ENCODE measurements at regions not wholly inside any gene's neighbourhood (a gene's known extent, or its start where the extent isn't known, plus 50 kb on each side); places are given as distances from the start of the nearest gene placed in this dataset.
"Not testable (repeated sequence)": the region's sequence is repeated elsewhere in the genome, so short reads cannot be mapped to it uniquely, and the experiment has no call there.

DNA sequence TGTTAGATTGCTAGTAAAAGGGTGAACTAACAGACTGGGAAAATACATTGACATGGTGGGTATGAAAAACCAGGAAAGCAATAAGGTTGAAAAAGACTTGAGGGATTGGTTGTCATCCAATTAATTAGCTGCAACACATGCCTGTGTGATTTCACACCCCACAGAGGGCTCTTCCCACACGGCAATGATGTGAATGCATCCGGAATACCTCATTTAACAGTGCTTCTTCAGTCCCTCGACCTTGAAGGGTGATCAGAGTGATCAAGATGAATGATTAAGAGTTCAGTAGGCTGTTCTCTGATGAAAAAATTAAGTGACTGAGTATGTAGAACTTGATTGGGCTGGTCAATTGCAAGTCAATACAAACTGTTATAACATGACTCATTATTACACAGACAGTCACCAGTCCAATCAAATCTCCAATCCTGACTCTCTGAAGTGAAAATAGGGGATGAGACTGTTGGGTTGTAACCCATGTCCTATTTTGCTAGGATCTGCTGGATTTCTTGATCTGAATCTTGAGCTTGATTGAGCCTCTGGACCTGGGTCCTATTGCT, 924.9 kb upstream of the FAM98A start:
- ATAC-seq: no peak
- no peaks in the 10 kb centered on the region for H3K36me3 ChIP-seq
- TF ChIP-seq, protein P1, sequence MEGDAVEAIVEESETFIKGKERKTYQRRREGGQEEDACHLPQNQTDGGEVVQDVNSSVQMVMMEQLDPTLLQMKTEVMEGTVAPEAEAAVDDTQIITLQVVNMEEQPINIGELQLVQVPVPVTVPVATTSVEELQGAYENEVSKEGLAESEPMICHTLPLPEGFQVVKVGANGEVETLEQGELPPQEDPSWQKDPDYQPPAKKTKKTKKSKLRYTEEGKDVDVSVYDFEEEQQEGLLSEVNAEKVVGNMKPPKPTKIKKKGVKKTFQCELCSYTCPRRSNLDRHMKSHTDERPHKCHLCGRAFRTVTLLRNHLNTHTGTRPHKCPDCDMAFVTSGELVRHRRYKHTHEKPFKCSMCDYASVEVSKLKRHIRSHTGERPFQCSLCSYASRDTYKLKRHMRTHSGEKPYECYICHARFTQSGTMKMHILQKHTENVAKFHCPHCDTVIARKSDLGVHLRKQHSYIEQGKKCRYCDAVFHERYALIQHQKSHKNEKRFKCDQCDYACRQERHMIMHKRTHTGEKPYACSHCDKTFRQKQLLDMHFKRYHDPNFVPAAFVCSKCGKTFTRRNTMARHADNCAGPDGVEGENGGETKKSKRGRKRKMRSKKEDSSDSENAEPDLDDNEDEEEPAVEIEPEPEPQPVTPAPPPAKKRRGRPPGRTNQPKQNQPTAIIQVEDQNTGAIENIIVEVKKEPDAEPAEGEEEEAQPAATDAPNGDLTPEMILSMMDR (IDR thresholded peaks at IDR 0.05): no peak

DNA sequence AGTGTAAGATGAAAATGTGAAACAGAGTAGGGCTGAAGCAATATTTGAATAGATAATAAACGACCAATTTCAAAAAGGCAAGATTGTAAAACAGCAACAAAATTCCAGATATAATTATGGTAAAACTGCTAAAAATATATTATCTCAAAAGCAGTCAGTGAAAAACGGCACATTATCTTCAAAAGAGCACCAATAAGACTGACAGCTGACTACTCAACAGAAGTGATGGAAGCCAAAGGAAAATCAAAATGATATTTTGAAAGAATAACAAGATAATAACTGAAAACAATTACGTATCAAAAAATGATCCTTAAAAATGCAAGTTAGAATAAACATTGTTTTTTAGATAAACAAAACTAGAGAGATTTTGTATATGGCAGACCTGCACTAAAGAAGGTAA, 920.6 kb upstream of the FAM98A start:
- Histone ChIP-seq H3K4me3 (no peak overlapping the region), H3K27me3 (no peaks in the 10 kb centered on the region), H3K4me1 (no peaks in the 10 kb centered on the region), H3K9me3 (peaks cover 0 to 46% (median 12%) of the 10 kb centered on the region in 11 donors), H3K27ac (no peak overlapping the region), H3K36me3 (no peaks in the 10 kb centered on the region)
- ATAC-seq (no peak), DNase-seq (no peak)
- TF ChIP-seq, protein P1 (IDR thresholded peaks at IDR 0.05): no peak
- intact Hi-C loops (cut with DNase I): no loop called here
- WGBS, 2 donors: 73% methylated on average over 3 of the region's 3 CpGs

More for the DNA sequence above, 924.9 kb upstream of the FAM98A start:
- no peak overlapping the region for H3K4me3 ChIP-seq
- no peaks in the 10 kb centered on the region for H3K4me1 ChIP-seq
- intact Hi-C loops (cut with DNase I): loop anchor here in 1 of 10 donors (2.0 kb wide), 1 partner anchor 17 kb away; no protein-coding TSS in a partner anchor
- no peaks in the 10 kb centered on the region for H3K27me3 ChIP-seq
- DNase-seq: no peak
- 55 to 66% methylated on average over 3 of the region's 3 CpGs for WGBS, 2 donors
- H3K27ac ChIP-seq: no peak overlapping the region
- H3K9me3 ChIP-seq: peaks cover 0 to 20% (median 9%) of the 10 kb centered on the region in 11 donors

DNA sequence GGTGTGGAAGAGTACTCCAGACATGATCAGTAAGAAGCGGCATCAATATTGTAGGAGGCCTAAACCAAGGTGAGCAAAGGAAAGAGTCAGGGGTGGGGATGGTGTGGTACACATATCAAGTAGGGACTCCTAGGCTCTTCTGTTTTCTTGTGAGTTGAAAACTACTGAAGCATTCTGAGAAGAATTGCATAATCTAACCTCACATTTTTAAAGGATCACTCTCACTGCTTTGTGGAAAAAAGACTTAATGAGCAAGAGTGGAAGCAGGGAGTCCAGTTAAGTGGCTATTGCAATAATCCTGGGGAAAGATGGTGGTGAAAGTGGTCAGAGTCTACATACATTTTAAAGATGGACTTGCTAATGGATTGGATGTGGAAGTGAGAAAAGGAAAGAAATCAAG, 899.5 kb upstream of the FAM98A start:
- 97 to 100% methylated on average over 1 of the region's 1 CpG for WGBS, 2 donors
- no peak for DNase-seq
- Histone ChIP-seq H3K27me3 (no peaks in the 10 kb centered on the region), H3K27ac (no peak overlapping the region), H3K36me3 (no peaks in the 10 kb centered on the region), H3K4me1 (no peaks in the 10 kb centered on the region), H3K4me3 (no peak overlapping the region), H3K9me3 (peaks cover 0 to 7% (median 0%) of the 10 kb centered on the region in 11 donors)
- ATAC-seq: no peak
- TF ChIP-seq, protein P1 (IDR thresholded peaks at IDR 0.05): no peak
- intact Hi-C loops (cut with DNase I): no loop called here

DNA sequence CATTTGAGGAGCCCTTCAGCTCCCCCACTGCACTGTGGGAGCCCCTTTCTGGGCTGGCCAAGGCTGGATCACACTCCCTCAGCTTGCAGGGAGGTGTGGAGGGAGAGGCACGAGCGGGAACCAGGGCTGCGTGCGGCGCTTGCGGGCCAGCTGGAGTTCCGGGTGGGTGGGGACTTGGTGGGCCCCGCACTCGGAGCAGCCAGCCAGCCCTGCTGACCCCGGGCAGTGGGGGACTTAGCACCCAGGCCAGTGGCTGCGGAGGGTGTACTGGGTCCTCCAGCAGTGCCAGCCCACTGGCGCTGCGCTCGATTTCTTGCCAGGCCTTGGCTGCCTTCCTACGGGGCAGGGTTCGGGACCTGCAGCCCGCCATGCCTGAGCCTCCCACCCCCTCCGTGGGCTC, 895.1 kb upstream of the FAM98A start:
- peaks cover 0 to 13% (median 0%) of the 10 kb centered on the region in 11 donors for H3K9me3 ChIP-seq
- H3K36me3 ChIP-seq; intact Hi-C loops (cut with DNase I); DNase-seq; ATAC-seq; H3K27me3 ChIP-seq; H3K27ac ChIP-seq; H3K4me3 ChIP-seq; H3K4me1 ChIP-seq: not testable (repeated sequence)
- 92 to 97% methylated on average over 11 to 15 of the region's 18 CpGs for WGBS, 2 donors

All from heart right ventricle (tissue), 16 donors.